ENCODE measurements at regions not wholly inside any gene's neighbourhood (a gene's known extent, or its start where the extent isn't known, plus 50 kb on each side); places are given as distances from the start of the nearest gene placed in this dataset.

- TF ChIP-seq CTCF (IDR thresholded peaks at IDR 0.05 in 8 of 11, conservative IDR thresholded peaks at IDR 0.05 in 3 of 11) (no peak), POLR2A (IDR thresholded peaks at IDR 0.05) (no peak), POLR2AphosphoS5 (IDR thresholded peaks at IDR 0.05) (no peak)
- H3K27me3 ChIP-seq (replicated peaks in 1 of 7): no peaks in the 10 kb centered on the region
- no peak for DNase-seq
- no peak overlapping the region for H3K4me3 ChIP-seq
- intact Hi-C loops (cut with DNase I; ENCODE audit: low total_unique reads): loop anchor here (10.0 kb wide), 1 partner anchor 536 kb away; no protein-coding TSS in a partner anchor
- peaks cover 0 to 22% (median 11%) of the 10 kb centered on the region in 6 donors for H3K4me1 ChIP-seq
- WGBS, 5 donors: 51 to 71% (median 64%) methylated on average over 4 of the region's 4 CpGs
- H3K36me3 ChIP-seq: no peaks in the 10 kb centered on the region
- no peak overlapping the region for H3K27ac ChIP-seq
- H3K9me3 ChIP-seq: no peaks in the 10 kb centered on the region
Observed at GRCh38 chr17:69608808-69609472, 194.4 kb downstream of the MAP2K6 start.

- H3K27ac ChIP-seq: no peak overlapping the region
- intact Hi-C loops (cut with DNase I; ENCODE audit: low total_unique reads): loop anchor here (10.0 kb wide), 1 partner anchor 535 kb away; no protein-coding TSS in a partner anchor
- 54 to 64% (median 58%) methylated on average over 6 of the region's 6 CpGs for WGBS, 5 donors
- no peak overlapping the region for H3K4me3 ChIP-seq
- H3K4me1 ChIP-seq: peaks cover 0 to 22% (median 11%) of the 10 kb centered on the region in 6 donors
- TF ChIP-seq POLR2A (IDR thresholded peaks at IDR 0.05) (no peak), POLR2AphosphoS5 (IDR thresholded peaks at IDR 0.05) (no peak), CTCF (IDR thresholded peaks at IDR 0.05 in 8 of 11, conservative IDR thresholded peaks at IDR 0.05 in 3 of 11) (peak in 7 of 11 experiments; percentile 22 to 45 (median 30))
- no peaks in the 10 kb centered on the region for H3K27me3 ChIP-seq (replicated peaks in 1 of 7)
- H3K36me3 ChIP-seq: no peaks in the 10 kb centered on the region
- no peaks in the 10 kb centered on the region for H3K9me3 ChIP-seq
- DNase-seq: no peak
Observed at GRCh38 chr17:69609473-69610305, 195.2 kb downstream of the MAP2K6 start.

- intact Hi-C loops (cut with DNase I; ENCODE audit: low total_unique reads): no loop called here
- H3K4me1 ChIP-seq: no peaks in the 10 kb centered on the region
- H3K9me3 ChIP-seq: peaks cover 0 to 8% (median 0%) of the 10 kb centered on the region in 8 donors
- DNase-seq: no peak
- no peak overlapping the region for H3K4me3 ChIP-seq
- no peak overlapping the region for H3K27ac ChIP-seq
- TF ChIP-seq POLR2A (IDR thresholded peaks at IDR 0.05) (no peak), POLR2AphosphoS5 (IDR thresholded peaks at IDR 0.05) (no peak), CTCF (IDR thresholded peaks at IDR 0.05 in 8 of 11, conservative IDR thresholded peaks at IDR 0.05 in 3 of 11) (no peak)
- H3K36me3 ChIP-seq: no peaks in the 10 kb centered on the region
- H3K27me3 ChIP-seq (replicated peaks in 1 of 7): peaks cover 0 to 8% (median 0%) of the 10 kb centered on the region in 7 donors
- 58 to 87% (median 69%) methylated on average over 1 of the region's 1 CpG for WGBS, 5 donors
Observed at GRCh38 chr17:69620363-69620762, 205.9 kb downstream of the MAP2K6 start.

GRCh38 chr17:69625474-69625873, 211.0 kb downstream of the MAP2K6 start:
- Histone ChIP-seq H3K9me3 (peaks cover 0 to 8% (median 0%) of the 10 kb centered on the region in 8 donors), H3K36me3 (no peaks in the 10 kb centered on the region), H3K27me3 (replicated peaks in 1 of 7) (peaks cover 0 to 8% (median 0%) of the 10 kb centered on the region in 7 donors), H3K4me1 (no peaks in the 10 kb centered on the region), H3K27ac (no peak overlapping the region), H3K4me3 (no peak overlapping the region)
- TF ChIP-seq CTCF (IDR thresholded peaks at IDR 0.05 in 8 of 11, conservative IDR thresholded peaks at IDR 0.05 in 3 of 11): no peak
- TF ChIP-seq POLR2A (IDR thresholded peaks at IDR 0.05): no peak
- TF ChIP-seq POLR2AphosphoS5 (IDR thresholded peaks at IDR 0.05): no peak
- 25 to 74% (median 58%) methylated on average over 2 of the region's 2 CpGs for WGBS, 5 donors
- intact Hi-C loops (cut with DNase I; ENCODE audit: low total_unique reads): no loop called here
- no peak for DNase-seq
